WTC11 (cell line): ENCODE measurements at regions not wholly inside any gene's neighbourhood (a gene's known extent, or its start where the extent isn't known, plus 50 kb on each side); places are given as distances from the start of the nearest gene placed in this dataset.

Experiments used
- ATAC-seq: fragments of 200-7000 bp; cut with Tn5 transposase; 2 replicates; pipeline ENCODE4 v1.10.0; 2021; ENCODE audit warnings: mild to moderate bottlenecking, moderate library complexity
- CTCF ChIA-PET: fragments of 300-600 bp; sonication (Branson Sonifier 250); formaldehyde crosslinking; loops from one replicate; lab custom pipeline; 2021; ENCODE audit warnings: antibody characterized with exemption; lab: Charles Lee
- POLR2A ChIA-PET: fragments of 350-600 bp; sonication (Branson Sonifier 250); formaldehyde crosslinking; loops from one replicate; lab custom pipeline; 2021; ENCODE audit warnings: antibody characterized with exemption; lab: Charles Lee
- DNase-seq: peaks from one replicate; pipeline ENCODE4 v3.0.0; 2021; ENCODE audit warnings: low spot score
- H3K27ac Mint-ChIP-seq: 2 replicates; pipeline ENCODE4 v1.8.0; 2021; ENCODE audit warnings: mixed read lengths
- H3K27me3 Mint-ChIP-seq: 2 replicates; pipeline ENCODE4 v1.8.0; 2021; ENCODE audit warnings: low read depth, mild to moderate bottlenecking, moderate library complexity, mixed read lengths
- H3K36me3 Mint-ChIP-seq: 2 replicates; pipeline ENCODE4 v1.8.0; 2021; ENCODE audit warnings: mixed read lengths
- H3K4me1 Mint-ChIP-seq: 2 replicates; pipeline ENCODE4 v1.8.0; 2022; ENCODE audit warnings: mixed read lengths
- H3K4me3 Mint-ChIP-seq: 2 replicates; pipeline ENCODE4 v1.8.0; 2021; ENCODE audit warnings: mild to moderate bottlenecking, moderate library complexity, mixed read lengths
- H3K9me3 Mint-ChIP-seq: 2 replicates; pipeline ENCODE4 v1.8.0; 2021; ENCODE audit warnings: mixed read lengths
- AFF4 ChIP-seq: sonication (generic); formaldehyde crosslinking; IDR thresholded peaks from 2 replicates; pipeline ENCODE4 v1.8.1; 2023; ENCODE audit warnings: mild to moderate bottlenecking, missing genetic modification reagents, borderline replicate concordance
- CREB1 ChIP-seq: sonication (generic); formaldehyde crosslinking; IDR thresholded peaks from 2 replicates; pipeline ENCODE4 v1.8.0; 2023; ENCODE audit warnings: mild to moderate bottlenecking, missing genetic modification reagents
- ELF4 ChIP-seq: sonication (generic); formaldehyde crosslinking; IDR thresholded peaks from 2 replicates; pipeline ENCODE4 v1.8.1; 2022; ENCODE audit warnings: low read depth, mild to moderate bottlenecking, moderate library complexity, missing genetic modification reagents
- EMX1 ChIP-seq: fragments of 250-450 bp; sonication (Bioruptor Pico); IDR thresholded peaks from 2 replicates; pipeline ENCODE4 v1.8.0; 2021; ENCODE audit warnings: mild to moderate bottlenecking
- FOXK1 ChIP-seq: sonication (generic); formaldehyde crosslinking; IDR thresholded peaks from 2 replicates; pipeline ENCODE4 v1.8.0; 2022; ENCODE audit warnings: mild to moderate bottlenecking, moderate library complexity, missing genetic modification reagents
- GRHL2 ChIP-seq: fragments of 250-450 bp; sonication (Bioruptor Pico); IDR thresholded peaks from 2 replicates; pipeline ENCODE4 v1.8.0; 2022; ENCODE audit warnings: mild to moderate bottlenecking, moderate library complexity; ENCODE audit not compliant: insufficient replicate concordance, severe bottlenecking
- GTF2I ChIP-seq: fragments of 250-450 bp; sonication (Bioruptor Pico); conservative IDR thresholded peaks from 2 replicates; pipeline ENCODE4 v1.4.0; 2021; ENCODE audit warnings: mild to moderate bottlenecking
- HMGXB4 ChIP-seq: sonication (generic); formaldehyde crosslinking; IDR thresholded peaks from 2 replicates; pipeline ENCODE4 v1.8.1; 2023; ENCODE audit warnings: mild to moderate bottlenecking, moderate library complexity, missing genetic modification reagents
- KAT7 ChIP-seq: sonication (generic); formaldehyde crosslinking; IDR thresholded peaks from 2 replicates; pipeline ENCODE4 v1.8.1; 2023; ENCODE audit warnings: missing genetic modification reagents, mild to moderate bottlenecking, borderline replicate concordance
- MXD4 ChIP-seq: fragments of 250-450 bp; sonication (Bioruptor Pico); IDR thresholded peaks from 2 replicates; pipeline ENCODE4 v1.8.0; 2021; ENCODE audit warnings: mild to moderate bottlenecking, moderate library complexity, borderline replicate concordance
- NR2C2 ChIP-seq: sonication (generic); formaldehyde crosslinking; IDR thresholded peaks from 2 replicates; pipeline ENCODE4 v1.8.0; 2022; ENCODE audit warnings: mild to moderate bottlenecking, missing genetic modification reagents
- OVOL2 ChIP-seq: fragments of 250-450 bp; sonication (Bioruptor Pico); IDR thresholded peaks from 2 replicates; pipeline ENCODE4 v1.9.0; 2021; ENCODE audit warnings: mild to moderate bottlenecking, borderline replicate concordance
- RORB ChIP-seq: fragments of 250-450 bp; sonication (Bioruptor Pico); IDR thresholded peaks from 2 replicates; pipeline ENCODE4 v1.9.0; 2021; ENCODE audit warnings: mild to moderate bottlenecking
- SOX15 ChIP-seq: fragments of 250-450 bp; sonication (Bioruptor Pico); IDR thresholded peaks from 2 replicates; pipeline ENCODE4 v1.9.0; 2021; ENCODE audit warnings: mild to moderate bottlenecking
- TCF7 ChIP-seq: sonication (generic); formaldehyde crosslinking; IDR thresholded peaks from 2 replicates; pipeline ENCODE4 v1.8.0; 2022; ENCODE audit warnings: mild to moderate bottlenecking, low read depth, missing genetic modification reagents, moderate library complexity
- TEAD4 ChIP-seq: sonication (generic); formaldehyde crosslinking; IDR thresholded peaks from 2 replicates; pipeline ENCODE4 v1.8.0; 2022; ENCODE audit warnings: mild to moderate bottlenecking, missing genetic modification reagents
- TP53 ChIP-seq: sonication (generic); formaldehyde crosslinking; IDR thresholded peaks from 2 replicates; pipeline ENCODE4 v1.8.1; 2023; ENCODE audit warnings: mild to moderate bottlenecking, missing genetic modification reagents
- ZMAT4 ChIP-seq: fragments of 250-450 bp; sonication (Bioruptor Pico); IDR thresholded peaks from 2 replicates; pipeline ENCODE4 v1.9.0; 2021; ENCODE audit warnings: mild to moderate bottlenecking
- ZNF121 ChIP-seq: sonication (generic); formaldehyde crosslinking; IDR thresholded peaks from 2 replicates; pipeline ENCODE4 v1.8.0; 2023; ENCODE audit warnings: missing genetic modification reagents
- ZNF138 ChIP-seq: sonication (generic); formaldehyde crosslinking; conservative IDR thresholded peaks from 2 replicates; pipeline ENCODE4 v1.8.1; 2022; ENCODE audit warnings: mild to moderate bottlenecking, moderate library complexity, missing genetic modification reagents
- ZNF232 ChIP-seq: sonication (generic); formaldehyde crosslinking; IDR thresholded peaks from 2 replicates; pipeline ENCODE4 v1.8.0; 2022; ENCODE audit warnings: mild to moderate bottlenecking, missing genetic modification reagents
- ZNF263 ChIP-seq: sonication (generic); formaldehyde crosslinking; IDR thresholded peaks from 2 replicates; pipeline ENCODE4 v1.8.1; 2022; ENCODE audit warnings: low read depth, mild to moderate bottlenecking, moderate library complexity, missing genetic modification reagents
- ZNF396 ChIP-seq: fragments of 250-450 bp; sonication (Bioruptor Pico); IDR thresholded peaks from 2 replicates; pipeline ENCODE4 v1.8.0; 2021; ENCODE audit warnings: mild to moderate bottlenecking, moderate library complexity, borderline replicate concordance
- ZNF423 ChIP-seq: fragments of 250-450 bp; sonication (Bioruptor Pico); IDR thresholded peaks from 2 replicates; pipeline ENCODE4 v2.1.2; 2022; ENCODE audit warnings: mild to moderate bottlenecking, moderate library complexity
- TF ChIP-seq, protein P1 (sequence below): sonication (generic); formaldehyde crosslinking; IDR thresholded peaks from 2 replicates; pipeline ENCODE4 v1.8.0; 2022; ENCODE audit warnings: mild to moderate bottlenecking, missing genetic modification reagents
- TF ChIP-seq, protein P2 (sequence below): fragments of 250-450 bp; sonication (Bioruptor Pico); IDR thresholded peaks from 2 replicates; pipeline ENCODE4 v1.9.0; 2021; ENCODE audit warnings: moderate library complexity, mild to moderate bottlenecking, inconsistent platforms, borderline replicate concordance
- TF ChIP-seq, protein P3 (sequence below): fragments of 250-450 bp; sonication (Bioruptor Pico); IDR thresholded peaks from 2 replicates; pipeline ENCODE4 v1.8.0; 2021; ENCODE audit warnings: mild to moderate bottlenecking
- TF ChIP-seq, protein P4 (sequence below): sonication (generic); formaldehyde crosslinking; IDR thresholded peaks from 2 replicates; pipeline ENCODE4 v1.8.1; 2022; ENCODE audit warnings: missing genetic modification reagents, borderline replicate concordance
- TF ChIP-seq, protein P5 (sequence below): sonication (generic); formaldehyde crosslinking; conservative IDR thresholded peaks from 2 replicates; pipeline ENCODE4 v1.8.1; 2022; ENCODE audit warnings: mild to moderate bottlenecking, missing genetic modification reagents

DNA sequence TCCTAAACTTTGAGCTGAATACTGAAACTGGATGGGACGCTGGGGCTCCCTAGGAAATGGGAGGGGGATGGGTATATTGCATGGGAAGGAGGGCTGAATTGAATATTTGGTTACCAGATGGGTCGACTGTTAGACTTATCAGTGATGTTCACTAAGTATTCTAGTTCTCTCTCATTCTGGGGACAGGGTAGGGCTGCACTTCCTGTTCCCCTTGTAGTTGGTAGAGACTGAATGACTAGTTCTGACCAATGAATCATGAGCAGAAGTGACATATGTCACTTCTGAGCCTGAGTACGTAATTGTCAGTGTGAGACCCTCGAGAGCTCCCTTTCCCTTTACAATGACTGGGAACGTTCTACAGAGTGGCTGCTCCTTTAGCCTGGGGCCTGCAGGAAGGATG lies 55.5 kb upstream of the DMRT1 start:
- H3K4me3 Mint-ChIP-seq, result no peak overlapping the region

DNA sequence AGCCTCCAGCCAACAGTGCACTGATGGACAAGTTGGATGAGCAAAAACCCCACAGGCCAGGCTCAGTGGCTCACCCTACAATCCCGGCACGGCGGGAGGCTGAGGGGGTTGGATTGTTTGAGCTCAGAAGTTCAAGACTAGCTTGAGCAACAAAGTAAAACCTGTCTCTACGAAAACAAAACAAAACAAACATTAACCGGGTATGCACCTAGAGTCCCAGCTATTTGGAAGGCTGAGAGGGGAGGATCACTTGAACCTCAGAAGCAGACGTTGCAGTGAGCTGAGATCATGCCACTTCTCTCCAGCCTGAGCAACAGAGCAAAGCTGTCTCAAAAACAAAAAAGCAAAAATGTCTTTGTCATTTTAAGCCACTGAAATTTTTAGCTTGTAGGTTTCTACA lies 55.1 kb upstream of the DMRT1 start:
- no peak for DNase-seq
- Mint-ChIP-seq H3K36me3 (no peaks in the 10 kb centered on the region), H3K9me3 (no peaks in the 10 kb centered on the region), H3K4me3 (no peak overlapping the region), H3K4me1 (peaks cover 20% of the 10 kb centered on the region), H3K27me3 (no peaks in the 10 kb centered on the region), H3K27ac (no peak overlapping the region)
- no peak for ATAC-seq
- CTCF ChIA-PET, result no interaction called here
- POLR2A ChIA-PET, result no interaction called here
- no peak for TF ChIP-seq SOX15 (CRISPR knock-in tag)
- TF ChIP-seq KAT7 (CRISPR knock-in tag), result no peak
- no peak for TF ChIP-seq HMGXB4 (CRISPR knock-in tag)
- TF ChIP-seq ZNF263 (CRISPR knock-in tag), result no peak
- no peak for TF ChIP-seq TEAD4 (CRISPR knock-in tag)
- no peak for TF ChIP-seq GRHL2 (CRISPR knock-in tag)
- TF ChIP-seq, protein P1, sequence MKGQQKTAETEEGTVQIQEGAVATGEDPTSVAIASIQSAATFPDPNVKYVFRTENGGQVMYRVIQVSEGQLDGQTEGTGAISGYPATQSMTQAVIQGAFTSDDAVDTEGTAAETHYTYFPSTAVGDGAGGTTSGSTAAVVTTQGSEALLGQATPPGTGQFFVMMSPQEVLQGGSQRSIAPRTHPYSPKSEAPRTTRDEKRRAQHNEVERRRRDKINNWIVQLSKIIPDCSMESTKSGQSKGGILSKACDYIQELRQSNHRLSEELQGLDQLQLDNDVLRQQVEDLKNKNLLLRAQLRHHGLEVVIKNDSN, result no peak
- no peak for TF ChIP-seq TCF7 (CRISPR knock-in tag)
- TF ChIP-seq ZMAT4, result no peak
- no peak for TF ChIP-seq AFF4 (CRISPR knock-in tag)
- no peak for TF ChIP-seq ZNF423 (CRISPR knock-in tag)
- TF ChIP-seq, protein P2, sequence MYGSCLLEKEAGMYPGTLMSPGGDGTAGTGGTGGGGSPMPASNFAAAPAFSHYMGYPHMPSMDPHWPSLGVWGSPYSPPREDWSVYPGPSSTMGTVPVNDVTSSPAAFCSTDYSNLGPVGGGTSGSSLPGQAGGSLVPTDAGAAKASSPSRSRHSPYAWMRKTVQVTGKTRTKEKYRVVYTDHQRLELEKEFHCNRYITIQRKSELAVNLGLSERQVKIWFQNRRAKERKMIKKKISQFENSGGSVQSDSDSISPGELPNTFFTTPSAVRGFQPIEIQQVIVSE (CRISPR knock-in tag), result no peak
- TF ChIP-seq ZNF396 (CRISPR knock-in tag), result no peak

More for the DNA sequence above, 55.5 kb upstream of the DMRT1 start:
- ChIA-PET CTCF (interaction anchor here (1.4 kb wide), 1 partner anchor 219 kb away, joined by 4 read pairs; no protein-coding TSS in a partner anchor), POLR2A (no interaction called here)
- no peaks in the 10 kb centered on the region for H3K27me3 Mint-ChIP-seq
- no peak for DNase-seq
- no peak overlapping the region for H3K27ac Mint-ChIP-seq
- H3K36me3 Mint-ChIP-seq, result no peaks in the 10 kb centered on the region
- H3K9me3 Mint-ChIP-seq, result no peaks in the 10 kb centered on the region
- no peak for ATAC-seq
- TF ChIP-seq, protein P3, sequence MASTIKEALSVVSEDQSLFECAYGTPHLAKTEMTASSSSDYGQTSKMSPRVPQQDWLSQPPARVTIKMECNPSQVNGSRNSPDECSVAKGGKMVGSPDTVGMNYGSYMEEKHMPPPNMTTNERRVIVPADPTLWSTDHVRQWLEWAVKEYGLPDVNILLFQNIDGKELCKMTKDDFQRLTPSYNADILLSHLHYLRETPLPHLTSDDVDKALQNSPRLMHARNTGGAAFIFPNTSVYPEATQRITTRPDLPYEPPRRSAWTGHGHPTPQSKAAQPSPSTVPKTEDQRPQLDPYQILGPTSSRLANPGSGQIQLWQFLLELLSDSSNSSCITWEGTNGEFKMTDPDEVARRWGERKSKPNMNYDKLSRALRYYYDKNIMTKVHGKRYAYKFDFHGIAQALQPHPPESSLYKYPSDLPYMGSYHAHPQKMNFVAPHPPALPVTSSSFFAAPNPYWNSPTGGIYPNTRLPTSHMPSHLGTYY (CRISPR knock-in tag), result no peak
- TF ChIP-seq TP53 (CRISPR knock-in tag) (no peak), ZNF396 (CRISPR knock-in tag) (no peak), NR2C2 (no peak), TCF7 (CRISPR knock-in tag) (no peak), FOXK1 (no peak), ZNF138 (CRISPR knock-in tag) (no peak), ZNF263 (CRISPR knock-in tag) (no peak), ZNF232 (CRISPR knock-in tag) (no peak), MXD4 (CRISPR knock-in tag) (no peak), CREB1 (CRISPR knock-in tag) (no peak), OVOL2 (CRISPR knock-in tag) (no peak), GTF2I (CRISPR knock-in tag) (no peak), RORB (no peak), ZNF121 (CRISPR knock-in tag) (no peak), ELF4 (CRISPR knock-in tag) (no peak), EMX1 (CRISPR knock-in tag) (no peak)
- TF ChIP-seq, protein P4, sequence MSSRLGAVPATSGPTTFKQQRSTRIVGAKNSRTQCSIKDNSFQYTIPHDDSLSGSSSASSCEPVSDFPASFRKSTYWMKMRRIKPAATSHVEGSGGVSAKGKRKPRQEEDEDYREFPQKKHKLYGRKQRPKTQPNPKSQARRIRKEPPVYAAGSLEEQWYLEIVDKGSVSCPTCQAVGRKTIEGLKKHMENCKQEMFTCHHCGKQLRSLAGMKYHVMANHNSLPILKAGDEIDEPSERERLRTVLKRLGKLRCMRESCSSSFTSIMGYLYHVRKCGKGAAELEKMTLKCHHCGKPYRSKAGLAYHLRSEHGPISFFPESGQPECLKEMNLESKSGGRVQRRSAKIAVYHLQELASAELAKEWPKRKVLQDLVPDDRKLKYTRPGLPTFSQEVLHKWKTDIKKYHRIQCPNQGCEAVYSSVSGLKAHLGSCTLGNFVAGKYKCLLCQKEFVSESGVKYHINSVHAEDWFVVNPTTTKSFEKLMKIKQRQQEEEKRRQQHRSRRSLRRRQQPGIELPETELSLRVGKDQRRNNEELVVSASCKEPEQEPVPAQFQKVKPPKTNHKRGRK (CRISPR knock-in tag), result no peak
- TF ChIP-seq, protein P2 (CRISPR knock-in tag), result no peak
- TF ChIP-seq, protein P5, sequence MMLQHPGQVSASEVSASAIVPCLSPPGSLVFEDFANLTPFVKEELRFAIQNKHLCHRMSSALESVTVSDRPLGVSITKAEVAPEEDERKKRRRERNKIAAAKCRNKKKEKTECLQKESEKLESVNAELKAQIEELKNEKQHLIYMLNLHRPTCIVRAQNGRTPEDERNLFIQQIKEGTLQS (CRISPR knock-in tag), result no peak
- TF ChIP-seq, all 79 proteins: peak for 0
- peaks cover 22% of the 10 kb centered on the region for H3K4me1 Mint-ChIP-seq
